Activated CD4-positive, alpha-beta T cell treated with anti-CD3 and anti-CD28 coated beads, Interleukin-2, Interleukin-4, amounts not matched to agents 100 ng/mL and 50 ng/mL, durations not matched to agents 16 hours and 8 hours (primary cell): ENCODE measurements at regions not wholly inside any gene's neighbourhood (a gene's known extent, or its start where the extent isn't known, plus 50 kb on each side); places are given as distances from the start of the nearest gene placed in this dataset.
"Not testable (repeated sequence)": the region's sequence is repeated elsewhere in the genome, so short reads cannot be mapped to it uniquely, and the experiment has no call there.

Experiments
- DNase-seq: peaks from one replicate; pipeline ENCODE4 v3.0.0-alpha.2; 2020; ENCODE audit warnings: low spot score

DNA sequence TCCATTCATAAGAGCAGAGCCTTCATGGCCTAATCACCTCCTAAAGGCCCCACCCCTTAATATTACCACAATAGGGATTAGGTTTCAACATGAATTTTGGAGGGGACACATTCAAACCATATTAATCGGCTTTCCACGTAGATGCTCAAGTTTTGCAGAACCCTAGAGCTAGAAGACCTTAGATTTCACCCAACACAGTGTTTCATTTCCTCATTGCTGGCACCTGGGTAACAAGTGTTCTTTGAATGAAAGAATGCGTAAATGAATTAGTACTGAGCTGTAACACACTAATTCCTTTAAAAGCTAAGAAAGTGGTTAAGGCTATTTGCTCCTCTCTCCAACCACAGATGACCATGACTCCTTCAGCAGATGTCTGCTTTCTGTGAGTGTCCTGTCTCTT is 252.5 kb downstream of the SMAD2 start:
- no peak for DNase-seq

DNA sequence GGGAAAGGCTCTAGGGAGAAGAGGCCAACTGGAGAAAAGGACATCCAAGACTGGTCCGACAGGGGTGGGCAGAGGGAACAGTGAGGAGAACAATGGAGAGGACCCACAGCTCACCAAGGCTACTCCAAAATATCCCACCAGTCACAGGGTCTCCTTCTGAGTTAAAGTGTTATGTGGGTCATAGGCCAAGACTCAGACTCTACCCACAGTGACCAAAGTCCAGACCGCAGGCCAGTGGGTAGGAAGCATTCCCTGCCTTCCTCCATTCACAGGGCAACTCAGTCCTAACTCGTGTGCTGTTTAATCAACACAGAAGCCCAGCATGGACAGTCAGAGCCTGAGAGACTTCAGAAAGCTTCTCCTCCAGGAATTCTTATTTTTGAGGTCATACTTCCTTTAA is 260.6 kb downstream of the SMAD2 start:
- no peak for DNase-seq

DNA sequence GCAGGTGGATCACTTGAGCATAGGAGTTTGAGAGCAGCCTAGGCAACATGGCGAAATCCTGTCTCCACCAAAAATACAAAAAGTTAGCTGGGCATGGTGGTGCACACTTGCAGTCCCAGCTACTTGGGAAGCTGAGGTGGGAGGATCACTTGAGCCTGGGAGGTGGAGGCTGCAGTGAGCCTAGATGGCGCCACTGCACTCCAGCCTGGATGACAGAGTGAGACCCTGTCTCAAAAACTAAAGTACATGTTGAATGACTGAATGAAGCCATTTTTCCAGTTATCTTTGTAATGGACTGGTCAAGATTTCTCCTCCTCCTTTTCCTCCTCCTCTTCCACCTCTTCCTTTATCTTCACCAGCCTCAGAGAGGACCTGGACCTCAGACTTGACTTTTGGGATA is 272.0 kb downstream of the SMAD2 start:
- no peak for DNase-seq

DNA sequence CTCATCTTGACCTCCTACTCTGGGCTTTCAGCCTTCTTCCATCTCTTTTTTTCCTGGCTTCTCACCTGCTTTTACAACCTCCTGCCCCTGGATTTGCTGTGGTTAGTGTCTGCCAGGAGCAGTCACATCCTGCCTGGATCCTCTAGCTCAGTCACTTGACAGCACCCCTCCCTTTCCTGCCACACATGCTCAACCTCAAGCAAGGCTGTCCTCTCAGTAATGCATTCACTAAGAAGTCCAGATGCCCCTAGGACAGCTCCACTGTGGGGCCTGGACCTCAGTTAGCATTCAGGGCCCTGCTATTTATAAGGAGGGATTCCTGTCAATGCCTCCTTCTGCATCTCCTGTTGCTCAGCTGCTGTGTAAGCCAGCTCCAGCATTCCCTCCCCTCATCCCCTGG is 275.5 kb downstream of the SMAD2 start:
- no peak for DNase-seq

DNA sequence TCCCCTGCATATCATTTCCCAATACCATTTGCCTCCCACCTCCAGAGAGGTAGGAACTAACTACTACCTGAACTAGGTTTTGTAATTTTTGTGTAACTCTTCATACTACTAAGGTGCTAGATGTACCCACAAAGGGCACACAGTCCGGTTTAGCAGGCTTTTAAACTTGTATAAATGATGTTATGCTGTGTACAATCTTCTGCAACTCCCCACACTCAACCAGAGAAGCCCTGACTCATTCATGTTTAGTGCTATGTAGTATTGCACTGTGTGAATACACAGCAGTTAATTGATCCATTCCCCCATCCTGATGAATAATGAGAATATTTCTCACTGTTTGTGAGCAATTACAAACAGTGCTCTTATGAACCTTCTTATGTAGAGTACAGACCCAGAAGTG is 285.6 kb downstream of the SMAD2 start:
- DNase-seq: no peak

DNA sequence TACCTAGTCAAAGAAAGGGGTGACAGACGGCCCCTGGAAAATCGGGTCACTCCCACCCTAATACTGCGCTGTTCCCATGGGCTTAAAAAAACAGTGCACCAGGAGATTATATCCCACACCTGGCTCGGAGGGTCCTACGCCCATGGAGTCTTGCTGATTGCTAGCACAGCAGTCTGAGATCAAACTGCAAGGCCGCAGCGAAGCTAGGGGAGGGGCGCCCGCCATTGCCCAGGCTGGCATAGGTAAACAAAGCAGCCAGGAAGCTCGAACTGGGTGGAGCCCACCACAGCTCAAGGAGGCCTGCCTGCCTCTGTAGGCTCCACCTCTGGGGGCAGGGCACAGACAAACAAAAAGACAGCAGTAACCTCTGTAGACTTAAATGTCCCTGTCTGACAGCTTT is 292.9 kb downstream of the SMAD2 start:
- not testable (repeated sequence) for DNase-seq

DNA sequence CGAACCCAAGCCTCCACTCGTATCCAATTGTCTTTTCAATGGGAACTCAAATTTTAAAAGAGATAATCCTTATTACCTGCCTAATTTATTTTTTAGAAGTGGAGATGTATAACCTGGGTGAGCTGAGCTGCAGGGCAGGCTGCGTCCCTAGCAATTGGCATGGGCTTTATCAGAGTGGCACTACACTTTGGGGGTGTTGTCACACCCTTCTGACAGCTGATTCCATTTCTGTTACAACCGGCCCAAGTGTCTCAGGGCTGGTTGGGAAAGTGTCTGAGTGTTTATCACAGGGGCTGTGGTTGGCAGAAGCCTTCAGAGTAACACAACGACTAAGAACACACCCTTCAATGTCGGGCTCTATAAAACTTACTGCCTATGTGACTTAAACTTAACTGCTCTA is 295.0 kb downstream of the SMAD2 start:
- DNase-seq: no peak

DNA sequence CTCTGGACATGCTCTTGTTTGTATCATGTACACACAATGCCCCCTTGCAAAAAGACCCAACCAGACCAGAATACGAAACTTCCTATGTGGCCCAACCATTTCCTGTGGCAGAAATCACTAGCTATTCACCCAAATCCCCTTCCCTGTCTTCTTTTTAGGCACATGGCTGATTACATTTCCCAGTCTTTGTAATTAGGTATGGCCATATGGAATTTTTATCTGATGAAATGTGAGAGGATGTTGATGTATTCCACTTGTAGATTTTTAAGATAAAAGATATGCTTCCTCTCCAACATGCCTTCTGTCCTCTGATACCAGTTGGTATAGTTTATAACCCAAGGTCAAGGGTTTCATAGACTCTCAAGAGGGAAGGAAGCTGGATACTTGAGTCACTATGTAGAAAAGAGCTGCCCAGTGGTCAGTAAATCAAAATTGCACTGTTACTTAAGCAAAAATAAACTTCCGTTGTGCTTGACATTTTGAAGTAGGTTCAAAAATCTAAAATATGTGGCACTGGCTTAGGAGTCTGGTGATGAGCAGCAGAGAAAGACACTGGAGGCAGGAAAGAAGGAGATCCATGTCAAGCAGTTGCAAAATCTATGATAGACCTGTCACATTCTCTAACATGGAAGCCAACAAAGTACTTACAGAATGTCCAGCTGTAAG is 297.4 kb downstream of the SMAD2 start:
- DNase-seq: no peak

DNA sequence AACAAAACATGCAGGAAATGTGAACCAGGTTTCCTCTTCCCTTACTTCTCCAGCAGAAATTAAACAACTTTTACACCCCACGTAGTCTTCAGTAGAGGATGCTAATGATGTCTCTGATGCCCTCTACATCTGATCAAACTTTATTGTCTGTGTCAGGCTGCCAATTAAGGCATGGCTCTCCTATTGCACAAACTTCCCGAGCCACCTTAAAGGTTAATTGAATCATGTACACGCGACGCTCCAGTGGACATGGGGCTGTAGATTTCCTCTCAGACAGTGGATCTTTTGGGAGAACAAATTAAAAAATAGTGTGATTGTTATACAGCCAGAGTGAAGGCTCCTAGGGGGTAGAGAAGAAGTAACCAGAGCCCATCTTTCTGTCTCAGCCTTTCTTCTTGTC is 301.6 kb downstream of the SMAD2 start:
- DNase-seq: no peak

DNA sequence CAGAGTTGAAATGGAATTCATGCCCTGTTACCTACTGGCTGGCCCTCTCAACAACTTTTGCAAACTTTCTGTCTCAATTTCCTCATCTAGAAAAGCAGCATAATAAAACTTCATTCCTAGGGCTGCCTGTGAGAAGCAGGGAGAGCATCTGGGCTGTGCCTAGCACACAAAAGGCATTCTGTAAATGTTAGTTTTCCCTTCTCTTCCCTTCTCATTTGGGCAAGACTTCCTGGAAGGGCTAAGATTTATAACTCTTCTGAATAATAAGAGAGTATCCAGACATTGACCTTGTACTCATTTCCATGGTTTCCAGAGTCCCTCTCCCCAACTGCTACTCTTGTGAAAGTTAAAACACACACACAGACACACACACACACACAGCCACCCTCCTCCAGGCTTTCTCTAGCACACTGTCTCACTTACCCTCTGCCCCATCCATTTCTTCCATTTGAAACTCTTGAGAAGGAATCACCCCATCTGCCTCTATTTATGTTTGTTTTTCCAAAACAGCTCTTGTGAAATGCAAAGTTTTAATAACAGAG is 302.1 kb downstream of the SMAD2 start:
- no peak for DNase-seq

DNA sequence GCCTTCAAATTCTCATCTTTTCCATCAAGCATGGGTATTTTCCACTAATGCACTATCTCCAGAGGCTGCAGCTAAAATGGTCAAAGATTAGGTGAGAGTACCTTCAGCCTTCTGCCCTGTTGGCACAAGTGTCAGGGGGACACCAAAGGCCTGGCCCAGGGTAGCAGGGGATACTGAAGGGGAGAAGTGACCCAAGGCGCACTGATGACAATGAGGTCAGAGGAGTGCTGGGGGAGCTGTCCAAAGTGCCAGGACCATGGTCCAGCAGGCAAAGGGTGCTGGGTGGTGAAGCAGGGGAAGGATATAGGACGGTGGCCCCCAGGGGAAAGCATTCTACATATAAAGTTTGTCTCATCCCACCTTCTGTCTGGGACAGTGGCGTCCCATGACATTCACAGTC is 303.4 kb downstream of the SMAD2 start:
- DNase-seq: no peak

DNA sequence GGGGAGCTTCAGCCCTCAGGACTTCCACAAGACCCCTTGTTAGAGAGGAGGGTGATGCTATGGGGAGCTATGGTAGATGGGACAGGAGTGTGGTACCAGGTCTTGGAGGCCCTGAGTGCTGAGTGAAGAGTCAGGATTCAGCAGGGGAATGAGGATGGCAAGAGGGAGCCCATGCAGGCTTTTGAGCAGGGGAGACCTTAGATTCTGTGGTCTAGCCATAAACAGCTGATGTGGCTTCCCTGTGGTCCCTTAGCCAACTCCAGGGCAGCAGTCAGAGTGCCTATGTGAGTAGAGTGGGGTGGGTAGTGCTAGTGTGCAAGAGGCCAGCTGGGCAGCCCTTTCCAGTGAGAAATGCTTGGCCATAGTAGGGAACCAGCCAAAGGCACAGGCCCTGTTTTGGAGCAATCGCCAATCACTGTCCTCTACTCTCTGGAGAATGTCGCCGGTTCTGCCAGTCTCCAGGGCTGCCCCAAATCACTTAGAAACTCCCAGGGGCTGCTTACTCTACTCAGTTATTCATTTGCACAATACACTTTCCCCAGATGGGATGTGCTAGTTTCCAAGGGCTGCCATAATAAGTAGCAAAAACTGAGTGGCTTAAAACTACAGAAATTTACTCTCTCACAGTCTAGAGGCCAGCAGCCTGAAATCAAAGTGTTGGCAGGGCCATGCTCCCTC is 310.5 kb downstream of the SMAD2 start:
- no peak for DNase-seq

DNA sequence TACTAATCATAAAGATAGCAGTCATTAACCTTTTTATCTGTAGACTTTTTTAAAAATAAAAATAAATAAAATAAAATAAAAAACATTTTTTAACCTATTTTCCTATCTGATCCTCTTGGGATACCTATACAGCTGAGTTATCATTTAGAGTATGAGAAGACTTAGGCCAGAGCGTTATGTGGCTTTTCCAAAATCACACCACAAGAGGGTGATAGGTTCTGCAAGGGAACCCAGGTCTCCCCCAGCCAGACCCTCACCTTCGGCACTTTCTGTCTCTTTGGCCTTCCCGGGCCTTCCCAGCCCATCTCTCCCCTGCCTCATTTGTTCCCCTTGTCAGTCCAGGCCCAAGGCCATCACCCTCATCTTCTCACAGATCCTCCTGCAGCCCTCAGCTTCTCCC is 311.7 kb downstream of the SMAD2 start:
- no peak for DNase-seq

DNA sequence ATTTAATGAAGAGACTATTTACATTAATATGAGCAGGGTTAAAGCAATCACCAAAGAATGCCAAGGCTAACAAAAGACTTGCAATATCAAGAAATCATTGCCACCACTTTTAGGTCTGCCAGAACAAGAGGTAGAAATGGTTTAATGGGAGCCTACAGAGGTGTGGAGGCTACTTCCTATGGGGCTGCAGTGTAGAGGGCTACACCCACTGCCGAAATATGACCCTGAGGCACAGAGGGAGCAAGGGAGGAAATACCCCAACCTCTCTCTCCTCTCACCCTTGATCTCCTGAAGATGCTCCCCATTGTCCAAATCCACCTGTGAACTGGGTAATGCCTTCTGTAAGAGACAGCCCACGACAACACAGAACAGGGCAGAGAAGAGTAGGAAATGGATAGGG is 315.4 kb downstream of the SMAD2 start:
- no peak for DNase-seq

DNA sequence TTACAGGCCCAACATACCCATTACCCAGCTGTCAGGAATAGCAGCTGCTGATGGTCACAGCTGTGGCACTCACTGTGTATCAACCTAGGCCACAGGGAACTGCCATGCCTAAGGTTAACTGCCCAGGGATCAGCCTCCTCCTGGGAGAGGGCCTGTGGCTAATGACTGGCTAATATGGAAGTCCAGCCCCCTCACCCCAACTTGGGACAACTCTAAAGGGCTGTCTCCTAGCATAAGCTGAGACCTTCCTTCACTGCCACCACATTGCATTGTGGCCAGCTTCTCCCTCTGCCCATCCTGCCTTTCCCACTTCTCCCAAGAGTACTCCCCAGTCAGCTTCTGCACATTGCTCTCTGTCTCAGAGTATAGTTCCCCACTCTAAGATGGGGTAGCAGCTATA is 316.5 kb downstream of the SMAD2 start:
- no peak for DNase-seq

DNA sequence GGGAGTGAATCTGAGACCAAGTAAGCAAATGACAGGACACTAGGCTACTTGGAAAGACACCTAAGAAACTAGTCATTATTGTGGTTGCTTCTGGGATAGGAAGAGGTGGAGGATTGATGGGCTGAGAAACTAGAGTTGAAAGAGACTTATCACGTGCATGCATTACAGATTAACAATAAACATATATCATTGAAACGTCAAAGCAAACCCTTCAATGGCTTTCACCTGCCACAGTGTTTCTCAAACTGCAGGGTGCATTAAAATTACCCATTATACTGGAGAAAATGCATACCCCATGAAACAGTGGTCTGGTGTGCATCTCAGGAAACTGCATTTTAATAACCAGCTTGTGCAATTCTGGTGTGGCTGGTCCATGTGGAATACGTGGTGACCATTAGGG is 318.8 kb downstream of the SMAD2 start:
- no peak for DNase-seq

DNA sequence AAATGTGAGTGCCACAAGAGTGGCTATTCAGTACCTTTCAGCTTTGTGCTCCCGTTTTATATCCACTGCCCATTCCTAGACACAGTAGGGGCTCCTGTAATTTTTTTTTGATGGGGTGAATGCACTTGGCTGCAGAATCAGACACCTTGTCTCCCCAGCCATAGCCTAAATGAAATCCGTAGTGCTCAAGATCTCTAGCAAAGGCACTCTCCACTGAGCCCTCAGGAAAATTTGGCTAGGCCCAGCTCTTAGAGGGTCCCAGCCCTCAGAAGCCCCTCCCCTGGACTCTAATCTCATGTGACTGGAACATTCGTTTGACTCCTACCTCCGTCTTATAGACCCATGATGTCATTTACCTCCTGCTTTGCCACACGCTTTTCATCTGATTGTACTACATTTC is 323.9 kb downstream of the SMAD2 start:
- DNase-seq: no peak

DNA sequence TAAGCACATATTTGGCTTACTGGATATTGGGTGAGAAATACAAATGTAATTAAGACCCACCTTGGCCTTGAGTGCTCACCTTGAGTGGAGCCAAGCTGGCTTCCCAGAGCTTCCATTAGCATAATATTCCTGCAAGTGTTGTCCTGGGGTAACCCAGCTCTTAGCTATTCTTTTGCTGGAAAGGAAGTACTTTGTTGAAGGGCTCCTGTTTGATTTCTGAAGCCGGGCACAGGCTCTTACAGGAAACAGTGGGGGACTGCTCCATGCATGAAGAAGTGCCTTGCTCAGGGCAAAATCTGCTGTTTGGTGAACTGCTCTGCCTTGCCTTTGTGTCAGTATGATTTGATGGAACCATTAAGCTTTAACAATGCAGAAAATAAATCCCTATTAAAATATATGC is 325.4 kb downstream of the SMAD2 start:
- no peak for DNase-seq

DNA sequence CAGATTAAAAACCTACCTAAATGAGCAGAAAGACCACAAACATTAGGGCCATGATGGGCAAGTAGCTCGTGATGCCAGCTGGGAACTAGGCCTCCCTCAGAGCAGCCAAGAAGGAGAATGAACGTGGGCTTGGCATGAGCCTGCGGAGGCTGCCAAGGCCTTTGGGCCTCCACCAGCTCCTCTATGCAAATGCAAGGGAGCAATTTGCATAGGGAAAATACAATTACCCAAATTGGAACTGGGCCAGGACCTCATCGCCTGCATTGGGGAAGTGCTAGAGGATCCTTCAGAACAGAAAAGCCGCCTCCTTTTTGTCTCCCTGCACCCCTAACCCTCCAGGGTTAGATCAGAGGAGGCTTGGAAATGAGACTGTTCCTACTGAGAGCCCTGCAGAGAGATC is 326.4 kb downstream of the SMAD2 start:
- no peak for DNase-seq

DNA sequence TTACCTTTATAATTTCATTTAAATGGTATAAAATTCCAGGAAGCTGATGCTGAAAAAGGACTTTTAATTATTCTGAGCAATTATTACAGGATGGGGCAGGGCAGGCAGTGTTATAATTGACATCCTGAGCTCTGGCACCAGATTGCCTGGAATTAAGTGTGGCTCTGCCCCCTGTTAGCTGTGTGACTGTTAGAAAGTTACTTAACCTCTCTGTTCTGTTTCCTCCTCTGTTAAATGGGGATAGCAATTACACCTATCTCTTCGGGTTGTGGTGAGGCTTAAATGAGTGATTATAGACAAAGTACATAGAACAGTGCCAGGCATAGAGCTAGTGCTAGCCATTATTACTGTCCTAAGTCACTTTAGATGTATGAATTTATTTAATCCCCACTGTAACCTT is 327.3 kb downstream of the SMAD2 start:
- no peak for DNase-seq

DNA sequence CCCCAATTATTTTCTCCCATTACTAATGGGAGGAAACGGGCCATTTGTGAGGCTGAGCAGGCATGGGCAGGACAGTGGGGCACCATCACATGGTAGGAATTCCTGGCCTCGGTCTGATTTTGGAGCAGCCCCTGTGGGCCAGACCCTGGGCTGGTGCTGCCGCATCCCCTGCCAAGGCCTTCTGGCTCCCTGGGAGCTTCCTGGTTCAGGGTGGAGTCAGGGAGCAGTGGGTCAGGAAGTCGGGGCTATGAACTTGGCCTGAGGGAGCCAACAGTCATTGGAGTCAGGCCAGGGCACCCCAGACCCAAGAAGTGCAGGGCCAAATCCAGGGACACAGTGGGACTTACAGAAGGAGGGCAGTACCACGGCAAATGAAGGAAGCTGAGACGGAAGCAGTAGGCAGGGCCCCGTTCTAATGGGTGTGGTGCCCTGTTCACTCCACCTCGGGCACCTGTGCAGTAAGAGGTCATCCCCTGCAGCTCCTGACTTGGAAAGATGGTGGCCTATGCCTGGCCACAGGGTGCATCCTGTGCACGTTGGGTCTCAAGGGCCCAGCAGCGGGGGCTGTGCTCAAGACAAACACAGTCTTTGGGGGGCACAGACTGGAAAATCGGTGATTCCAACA is 328.1 kb downstream of the SMAD2 start:
- DNase-seq: no peak

DNA sequence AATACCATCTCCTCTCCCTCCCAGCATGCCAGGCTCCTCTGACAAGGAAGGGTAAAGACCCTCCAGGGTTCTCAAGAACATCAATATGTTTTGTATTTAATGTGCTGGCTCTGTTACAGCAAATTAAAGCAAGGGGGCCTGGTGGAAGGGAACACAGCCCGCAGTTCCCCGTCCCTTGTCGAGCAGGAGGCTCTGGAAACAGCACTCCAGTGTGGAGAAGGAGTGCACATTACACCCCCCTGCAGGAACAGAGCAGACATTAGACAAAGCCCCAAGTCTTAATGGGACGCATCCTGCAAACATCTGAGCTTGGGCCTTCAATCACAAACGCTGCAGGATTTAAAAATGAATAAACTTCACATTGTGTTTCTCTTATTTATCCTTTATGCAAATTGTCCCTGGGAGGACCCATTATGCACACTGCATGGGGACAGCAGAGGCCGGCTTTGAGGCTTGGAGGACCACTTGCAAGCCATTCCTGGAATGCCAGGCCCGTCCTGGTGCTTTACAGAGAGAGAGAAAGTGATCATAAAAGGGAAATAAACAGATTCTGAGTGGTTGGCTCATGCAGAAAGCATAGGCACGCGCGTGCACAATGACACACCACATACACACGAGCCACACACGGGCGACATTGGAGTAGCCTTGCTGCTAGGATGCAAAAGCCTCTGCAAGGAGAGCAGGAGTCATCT is 328.7 kb downstream of the SMAD2 start:
- no peak for DNase-seq
